HEK293 (cell line): ENCODE measurements at regions not wholly inside any gene's neighbourhood (a gene's known extent, or its start where the extent isn't known, plus 50 kb on each side); places are given as distances from the start of the nearest gene placed in this dataset.

Experiments used
- CTCF ChIA-PET: fragments of 350-600 bp; formaldehyde crosslinking; extraction: SDS; loops from one replicate; lab custom pipeline; 2021; ENCODE audit warnings: antibody characterized with exemption; lab: Yijun Ruan, JAX
- POLR2A ChIA-PET: fragments of 300-600 bp; formaldehyde crosslinking; extraction: SDS; loops from one replicate; lab custom pipeline; 2020; ENCODE audit warnings: antibody characterized with exemption, inconsistent platforms; lab: Yijun Ruan, JAX
- H3K27ac ChIP-seq: fragments of 200-500 bp; sonication (Bioruptor generic); 2 replicates; pipeline ENCODE4 v1.5.1; 2014; ENCODE audit warnings: low read depth, low read length, control low read depth, inconsistent platforms; ENCODE audit errors: extremely low read depth
- H3K36me3 ChIP-seq, 2 experiments: fragments of 200-500 bp in 1 of 2; sonication (Bioruptor generic) in 1 of 2; 1 replicate in 1 of 2; 2 replicates in 1 of 2; pipeline ENCODE4 v1.5.1; 2014 to 2017; ENCODE audit warnings: inconsistent platforms in 2 of 2, low read length in 2 of 2; ENCODE audit not compliant: control insufficient read depth in 2 of 2, insufficient read depth in 1 of 2
- H3K4me1 ChIP-seq: fragments of 200-500 bp; sonication (Bioruptor generic); 2 replicates; pipeline ENCODE4 v1.5.1; 2014; ENCODE audit warnings: mild to moderate bottlenecking, low read length, inconsistent platforms; ENCODE audit not compliant: control insufficient read depth, insufficient read depth
- H3K4me3 ChIP-seq: 2 replicates; pipeline ENCODE4 v1.5.1; 2011; ENCODE audit warnings: low read depth, mild to moderate bottlenecking, control low read depth, low read length, moderate library complexity
- H3K9me3 ChIP-seq: fragments of 200-500 bp; sonication (Bioruptor generic); 2 replicates; pipeline ENCODE4 v1.5.1; 2014; ENCODE audit warnings: low read depth, low read length, inconsistent platforms; ENCODE audit not compliant: control insufficient read depth, insufficient read depth
- BCL11A ChIP-seq: fragments of 450-650 bp; formaldehyde crosslinking; IDR thresholded peaks from 2 replicates; pipeline ENCODE4 v1.5.1; 2016; ENCODE audit warnings: low read depth, missing biosample characterization, missing genetic modification characterization
- BCL11B ChIP-seq: fragments of 450-650 bp; formaldehyde crosslinking; IDR thresholded peaks from 2 replicates; pipeline ENCODE4 v1.5.1; 2016; ENCODE audit warnings: low read depth, missing biosample characterization, missing genetic modification characterization
- HOXA7 ChIP-seq: sonication (generic); formaldehyde crosslinking; IDR thresholded peaks from 2 replicates; pipeline ENCODE4 v1.8.1; 2022; ENCODE audit warnings: missing genetic modification reagents, borderline replicate concordance
- SALL2 ChIP-seq: fragments of 450-650 bp; formaldehyde crosslinking; IDR thresholded peaks from 2 replicates; pipeline ENCODE4 v1.5.0; 2017; ENCODE audit warnings: missing biosample characterization, mild to moderate bottlenecking, missing genetic modification characterization, borderline replicate concordance
- SCRT1 ChIP-seq: fragments of 450-650 bp; formaldehyde crosslinking; IDR thresholded peaks from 2 replicates; pipeline ENCODE4 v1.5.1; 2016; ENCODE audit warnings: missing biosample characterization, missing genetic modification characterization, borderline replicate concordance
- SP3 ChIP-seq: fragments of 450-650 bp; formaldehyde crosslinking; IDR thresholded peaks from 2 replicates; pipeline ENCODE4 v1.5.1; 2016; ENCODE audit warnings: missing biosample characterization, missing genetic modification characterization
- TSHZ1 ChIP-seq: fragments of 450-650 bp; formaldehyde crosslinking; IDR thresholded peaks from 2 replicates; pipeline ENCODE4 v1.5.1; 2016; ENCODE audit warnings: missing biosample characterization, missing genetic modification characterization, borderline replicate concordance
- ZBTB1 ChIP-seq: fragments of 450-650 bp; formaldehyde crosslinking; IDR thresholded peaks from 2 replicates; pipeline ENCODE4 v1.5.1; 2016; ENCODE audit warnings: missing biosample characterization, missing genetic modification characterization
- ZBTB44 ChIP-seq: fragments of 450-650 bp; IDR thresholded peaks from 2 replicates; pipeline ENCODE4 v1.5.1; 2018; ENCODE audit warnings: missing biosample characterization, mild to moderate bottlenecking, missing genetic modification characterization
- ZFP37 ChIP-seq: fragments of 450-650 bp; formaldehyde crosslinking; IDR thresholded peaks from 2 replicates; pipeline ENCODE4 v1.5.1; 2016; ENCODE audit warnings: missing biosample characterization, missing genetic modification characterization
- ZNF10 ChIP-seq: fragments of 450-650 bp; formaldehyde crosslinking; IDR thresholded peaks from 2 replicates; pipeline ENCODE4 v1.5.1; 2017; ENCODE audit warnings: missing biosample characterization, missing genetic modification characterization
- ZNF132 ChIP-seq: fragments of 450-650 bp; formaldehyde crosslinking; IDR thresholded peaks from 2 replicates; pipeline ENCODE4 v1.5.1; 2017; ENCODE audit warnings: missing biosample characterization, missing genetic modification characterization, borderline replicate concordance
- ZNF133 ChIP-seq: fragments of 450-650 bp; formaldehyde crosslinking; IDR thresholded peaks from 2 replicates; pipeline ENCODE4 v1.5.1; 2016; ENCODE audit warnings: missing biosample characterization, missing genetic modification characterization
- ZNF140 ChIP-seq: fragments of 450-650 bp; formaldehyde crosslinking; IDR thresholded peaks from 2 replicates; pipeline ENCODE4 v1.5.1; 2016; ENCODE audit warnings: missing biosample characterization, missing genetic modification characterization
- ZNF148 ChIP-seq: fragments of 450-650 bp; formaldehyde crosslinking; IDR thresholded peaks from 2 replicates; pipeline ENCODE4 v1.5.0; 2017; ENCODE audit warnings: missing biosample characterization, missing genetic modification characterization, borderline replicate concordance
- ZNF362 ChIP-seq: fragments of 450-650 bp; formaldehyde crosslinking; IDR thresholded peaks from 2 replicates; pipeline ENCODE4 v1.5.1; 2016; ENCODE audit warnings: missing biosample characterization, missing genetic modification characterization
- ZNF488 ChIP-seq: fragments of 450-650 bp; formaldehyde crosslinking; IDR thresholded peaks from 2 replicates; pipeline ENCODE4 v1.5.1; 2016; ENCODE audit warnings: missing biosample characterization, missing genetic modification characterization
- ZNF561 ChIP-seq: fragments of 450-650 bp; IDR thresholded peaks from 2 replicates; pipeline ENCODE4 v1.5.1; 2018; ENCODE audit warnings: missing biosample characterization, missing genetic modification characterization, borderline replicate concordance
- ZNF610 ChIP-seq: fragments of 450-650 bp; formaldehyde crosslinking; IDR thresholded peaks from 2 replicates; pipeline ENCODE4 v1.5.1; 2016; ENCODE audit warnings: missing biosample characterization, missing genetic modification characterization, borderline replicate concordance
- ZNF654 ChIP-seq: fragments of 450-650 bp; formaldehyde crosslinking; IDR thresholded peaks from 2 replicates; pipeline ENCODE4 v1.5.1; 2016; ENCODE audit warnings: low read depth, missing biosample characterization, missing genetic modification characterization
- ZNF76 ChIP-seq: fragments of 450-650 bp; formaldehyde crosslinking; IDR thresholded peaks from 2 replicates; pipeline ENCODE4; 2016; ENCODE audit warnings: low read depth, missing biosample characterization, missing genetic modification characterization, borderline replicate concordance

- H3K9me3 ChIP-seq = no peaks in the 10 kb centered on the region
- POLR2A ChIA-PET = no interaction called here
- no peak overlapping the region for H3K4me3 ChIP-seq
- CTCF ChIA-PET = interaction anchor here (1.3 kb wide), 1 partner anchor 72 kb away, joined by 3 read pairs; no protein-coding TSS in a partner anchor
- TF ChIP-seq ZNF561 (tag by site-specific recombination) (no peak), BCL11B (tag by site-specific recombination) (no peak), ZNF132 (no peak), ZNF362 (tag by site-specific recombination) (no peak), SCRT1 (tag by site-specific recombination) (no peak), ZFP37 (no peak), HOXA7 (CRISPR knock-in tag) (no peak), ZNF148 (tag by site-specific recombination) (no peak), ZNF10 (tag by site-specific recombination) (no peak), ZBTB1 (no peak), TSHZ1 (no peak), ZNF654 (tag by site-specific recombination) (no peak), ZBTB44 (tag by site-specific recombination) (no peak)
- H3K27ac ChIP-seq = no peak overlapping the region
- H3K4me1 ChIP-seq = no peaks in the 10 kb centered on the region
- no peaks in the 10 kb centered on the region for H3K36me3 ChIP-seq
Measured at GRCh38 chr15:56568466-56569167, 103.7 kb upstream of the MNS1 start.

GRCh38 chr15:56557415-56557814 lies 92.5 kb upstream of the MNS1 start:
- H3K36me3 ChIP-seq = no peaks in the 10 kb centered on the region
- H3K4me3 ChIP-seq = no peak overlapping the region
- no peaks in the 10 kb centered on the region for H3K4me1 ChIP-seq
- POLR2A ChIA-PET = no interaction called here
- CTCF ChIA-PET = no interaction called here
- H3K9me3 ChIP-seq = no peaks in the 10 kb centered on the region
- no peak for TF ChIP-seq SP3
- TF ChIP-seq BCL11A (tag by site-specific recombination) = no peak
- TF ChIP-seq ZNF610 (tag by site-specific recombination) = no peak
- no peak for TF ChIP-seq ZNF76 (tag by site-specific recombination)
- no peak for TF ChIP-seq ZNF488 (tag by site-specific recombination)
- no peak for TF ChIP-seq SALL2
- no peak for TF ChIP-seq ZNF140 (tag by site-specific recombination)
- TF ChIP-seq ZNF133 (tag by site-specific recombination) = no peak
- H3K27ac ChIP-seq = no peak overlapping the region
